T47D (cell line): ENCODE measurements at regions not wholly inside any gene's neighbourhood (a gene's known extent, or its start where the extent isn't known, plus 50 kb on each side); places are given as distances from the start of the nearest gene placed in this dataset.

Experiments used
- DNase-seq, 2 experiments: peaks; one replicate each; pipeline versions ENCODE4 v3.0.0 to v3.0.0-alpha.2; 2011 to 2012; ENCODE audit warnings: low read depth in 1 of 2, low spot score in 1 of 2
- JUND ChIP-seq: IDR thresholded peaks from 2 replicates; pipeline ENCODE4 v1.6.1; 2012; ENCODE audit warnings: low read depth
- in situ Hi-C: cut with HindIII; loops from 2 replicates; pipeline ENCODE4 v1.10.0; 2016; ENCODE audit warnings: low sequenced_read_pairs, low pct_unique_long_range_greater_than_20kb

DNA sequence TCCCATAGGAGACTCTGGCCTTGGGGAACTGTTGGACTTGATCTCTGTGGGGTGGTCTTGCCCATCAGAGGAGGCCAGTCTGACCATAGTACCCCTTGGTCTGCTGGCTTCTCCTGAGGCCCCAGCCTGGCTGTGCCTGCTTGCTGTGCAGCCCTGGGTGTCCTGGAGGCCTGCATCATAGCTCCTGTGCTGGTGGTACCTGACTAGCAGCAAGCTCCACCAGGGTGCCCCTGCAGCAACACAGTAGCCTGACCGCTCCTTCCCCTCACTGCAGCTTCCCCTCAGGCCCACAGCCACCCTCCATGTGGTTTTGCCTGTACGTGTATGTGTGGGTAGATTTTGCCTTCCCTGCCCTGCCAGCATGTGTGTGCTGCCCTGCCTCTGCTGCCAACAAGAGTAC is 85.6 kb upstream of the TTC14 start:
- no peak for DNase-seq
- in situ Hi-C loops, result no loop called here
- TF ChIP-seq JUND, result no peak

DNA sequence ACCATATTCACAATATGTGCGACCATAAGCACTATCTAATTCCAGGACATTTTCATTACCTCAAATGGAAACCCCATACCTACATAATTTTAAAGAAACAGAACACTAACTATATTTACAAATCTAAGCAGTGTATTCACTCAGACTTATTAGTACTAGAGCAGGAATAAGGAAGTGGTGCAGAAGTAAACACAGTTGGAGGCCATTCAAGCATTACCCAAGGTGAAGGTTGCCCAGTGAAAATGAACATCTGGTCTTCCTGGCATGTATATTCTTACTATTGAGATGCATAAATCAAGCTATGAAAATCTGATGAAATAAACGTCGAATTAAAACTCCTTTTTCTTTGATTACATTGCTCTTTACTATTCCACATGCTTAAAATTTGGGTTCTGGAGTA is 78.9 kb upstream of the TTC14 start:
- no peak for DNase-seq
- in situ Hi-C loops, result no loop called here
- no peak for TF ChIP-seq JUND

DNA sequence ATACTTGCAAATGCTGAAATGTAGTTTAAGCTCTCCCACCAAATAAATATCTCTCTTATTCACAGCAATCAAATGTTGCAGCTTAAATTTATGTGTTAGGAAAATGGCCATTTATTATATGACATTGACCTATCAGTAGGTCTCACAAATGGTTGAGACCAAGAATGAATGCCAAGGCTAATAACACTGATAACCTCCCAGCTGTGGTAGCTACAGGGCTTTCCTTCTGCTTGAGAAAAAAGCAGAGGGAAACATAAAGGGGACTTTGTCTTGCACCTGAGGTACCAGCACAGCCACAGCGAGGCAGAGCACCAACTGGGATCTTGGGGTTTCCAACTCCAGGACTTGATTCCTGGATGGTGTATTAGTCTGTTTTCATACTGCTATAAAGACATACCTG is 73.1 kb upstream of the TTC14 start:
- no peak for DNase-seq
- in situ Hi-C loops, result no loop called here
- no peak for TF ChIP-seq JUND

DNA sequence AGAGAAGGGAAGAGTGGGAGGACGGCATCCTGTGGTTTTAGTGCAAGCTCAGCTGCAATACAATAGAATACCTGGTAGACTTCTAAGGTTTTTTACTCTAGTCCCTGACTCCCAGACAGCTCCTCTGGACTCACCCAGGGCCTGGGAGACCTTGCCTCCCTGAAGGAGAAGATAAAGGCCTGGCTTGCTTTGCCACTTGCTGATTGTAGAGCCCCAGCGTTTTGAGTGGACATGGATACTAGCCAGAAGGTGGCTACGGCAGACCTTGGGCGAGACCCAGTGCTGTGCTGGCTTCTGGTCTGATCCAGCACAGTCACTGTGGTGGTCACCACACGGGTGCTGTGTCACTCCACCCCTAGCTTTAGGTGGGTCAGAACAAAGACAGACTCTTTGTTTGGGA is 72.2 kb upstream of the TTC14 start:
- TF ChIP-seq JUND, result no peak
- in situ Hi-C loops, result no loop called here
- DNase-seq, result no peak

DNA sequence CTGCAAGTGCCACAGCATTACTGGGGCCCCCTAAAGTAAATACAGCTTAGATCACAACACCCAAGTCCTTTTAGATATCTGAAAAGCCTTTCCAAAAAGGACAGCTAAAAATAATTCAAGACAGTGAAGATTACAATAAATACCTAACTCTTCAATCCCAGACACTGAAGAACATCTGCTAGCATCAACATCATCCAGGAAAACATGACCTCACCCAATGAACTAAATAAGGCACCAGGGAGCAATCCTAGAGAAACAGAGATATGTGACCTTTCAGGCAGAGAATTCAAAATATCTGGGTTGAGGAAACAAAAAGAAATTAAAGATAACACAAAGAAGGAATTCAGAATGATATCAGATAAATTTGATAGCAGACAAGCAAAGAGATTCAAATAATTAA is 71.7 kb upstream of the TTC14 start:
- DNase-seq, result no peak
- TF ChIP-seq JUND, result no peak
- in situ Hi-C loops, result no loop called here

DNA sequence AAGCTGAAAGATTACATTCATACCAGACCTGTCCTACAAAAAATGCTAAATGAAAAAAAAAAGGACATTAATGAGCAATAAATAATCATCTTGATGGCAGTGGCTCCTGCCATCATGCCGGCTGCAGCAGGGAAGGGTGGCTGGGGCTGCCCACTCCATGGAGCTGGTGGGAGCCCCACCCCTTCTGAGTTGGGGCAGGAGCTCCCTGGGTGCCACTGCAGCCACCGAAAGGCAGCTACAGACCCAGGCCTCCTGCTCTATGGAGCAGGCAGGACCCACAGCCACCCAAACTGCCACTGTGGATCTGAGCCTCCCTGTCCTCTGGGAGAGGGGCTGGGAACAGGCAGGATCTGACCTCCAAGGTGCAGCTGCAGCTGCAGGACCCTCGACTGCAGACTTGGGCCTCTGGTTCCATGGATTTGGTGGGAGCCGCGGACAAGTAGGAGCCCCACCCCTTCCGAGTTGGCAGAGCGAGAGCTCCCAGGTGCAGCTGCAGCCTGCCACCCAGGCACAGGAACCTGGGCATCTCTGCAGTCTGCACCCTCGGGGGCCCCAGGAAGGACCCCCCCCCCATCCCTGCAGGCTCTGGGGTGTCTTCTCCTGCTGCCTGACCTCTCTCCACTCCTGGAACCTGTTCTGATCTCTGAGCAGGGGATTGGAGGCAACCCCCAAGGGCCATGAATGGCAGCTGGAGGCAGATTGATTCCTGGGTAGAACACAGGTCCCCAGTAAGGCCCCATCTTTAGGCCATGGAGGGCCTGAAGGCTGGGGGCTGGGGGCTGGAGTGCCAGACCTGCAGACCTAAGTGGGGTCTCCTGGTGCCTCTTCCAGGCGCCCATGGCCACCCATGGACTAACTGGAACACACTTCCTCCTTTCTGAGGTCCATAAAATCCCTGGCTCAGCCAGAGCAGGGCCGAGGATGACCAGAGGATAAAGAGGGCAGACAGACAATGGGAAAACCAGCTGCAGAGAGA is 70.4 kb upstream of the TTC14 start:
- in situ Hi-C loops, result no loop called here

DNA sequence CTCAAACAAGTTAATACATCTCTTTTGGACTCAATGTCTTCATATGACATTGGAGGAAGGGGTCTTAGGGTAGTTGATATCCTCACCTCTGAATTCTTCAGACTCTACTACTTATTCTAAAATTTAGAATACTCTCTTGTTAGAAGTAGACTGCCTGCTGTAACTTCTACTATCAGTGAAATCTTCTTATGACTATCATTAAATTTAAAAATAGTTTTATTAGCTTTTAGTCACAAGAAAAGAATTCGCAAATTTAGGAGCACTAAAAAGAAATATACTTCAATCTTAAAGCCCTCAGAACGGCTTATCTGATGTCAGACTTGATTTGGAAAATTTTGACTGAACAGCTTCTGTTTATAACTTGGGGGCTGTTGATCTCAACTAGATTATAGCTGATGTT is 67.1 kb upstream of the TTC14 start:
- no peak for DNase-seq
- in situ Hi-C loops, result no loop called here
- TF ChIP-seq JUND, result no peak

More for the DNA sequence above, 70.4 kb upstream of the TTC14 start:
- TF ChIP-seq JUND, result no peak
- no peak for DNase-seq

DNA sequence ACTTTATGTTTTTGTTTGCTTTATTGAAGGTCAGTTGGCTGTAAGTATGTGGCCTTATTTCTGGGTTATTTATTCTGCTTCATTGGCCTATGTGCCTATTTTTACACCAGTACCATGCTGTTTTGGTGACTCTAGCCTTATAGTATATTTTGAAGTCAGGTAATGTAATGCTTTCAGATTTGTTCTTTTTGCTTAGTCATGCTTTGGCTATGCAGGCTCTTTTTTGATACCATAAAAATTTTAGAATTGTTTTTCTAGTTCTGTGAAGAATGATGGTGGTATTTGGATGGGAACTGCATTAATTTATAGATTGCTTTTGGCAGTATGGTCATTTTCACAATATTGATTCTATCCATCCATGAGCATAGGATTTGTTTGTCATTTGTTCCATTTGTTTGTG is 63.5 kb upstream of the TTC14 start:
- TF ChIP-seq JUND, result no peak
- no peak for DNase-seq
- in situ Hi-C loops, result no loop called here

DNA sequence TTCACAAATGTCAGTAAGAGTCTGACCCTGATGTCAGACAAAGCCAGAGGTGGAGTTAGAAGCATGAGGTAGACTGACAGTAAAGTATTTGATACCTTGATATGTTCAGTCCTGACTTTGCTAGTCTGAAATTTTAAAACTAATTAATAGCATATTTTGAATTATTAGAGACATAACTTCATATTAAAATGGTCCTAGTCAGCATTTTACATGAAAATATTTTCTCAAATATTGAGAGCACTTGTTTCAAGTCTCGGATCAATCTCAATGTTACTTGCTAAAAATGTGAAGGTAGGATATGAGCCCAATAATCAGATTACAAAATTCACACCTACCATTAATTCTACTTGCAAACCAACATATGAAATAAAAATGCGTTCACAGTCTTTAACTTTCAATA is 58.1 kb upstream of the TTC14 start:
- no peak for DNase-seq
- in situ Hi-C loops, result no loop called here
- no peak for TF ChIP-seq JUND

DNA sequence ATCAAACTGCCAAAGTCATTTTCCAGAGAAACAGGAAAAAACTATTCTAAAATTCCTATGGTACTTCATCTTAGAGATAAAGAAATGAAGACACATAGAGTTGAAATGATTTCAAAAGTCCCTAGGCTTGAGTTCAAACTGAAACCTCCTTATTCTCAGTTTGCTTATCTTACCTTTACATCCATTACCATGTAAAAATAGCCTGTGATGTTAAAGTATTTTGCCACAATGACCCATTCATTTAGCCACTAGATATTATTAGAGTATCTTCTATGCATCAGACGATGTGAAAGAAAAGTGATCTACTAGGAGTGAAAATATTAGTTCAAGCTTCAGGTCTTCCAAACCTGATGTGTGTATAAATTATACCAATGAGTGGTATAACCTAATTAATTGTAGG is 55.1 kb upstream of the TTC14 start:
- in situ Hi-C loops, result no loop called here
- TF ChIP-seq JUND, result no peak
- DNase-seq, result no peak

DNA sequence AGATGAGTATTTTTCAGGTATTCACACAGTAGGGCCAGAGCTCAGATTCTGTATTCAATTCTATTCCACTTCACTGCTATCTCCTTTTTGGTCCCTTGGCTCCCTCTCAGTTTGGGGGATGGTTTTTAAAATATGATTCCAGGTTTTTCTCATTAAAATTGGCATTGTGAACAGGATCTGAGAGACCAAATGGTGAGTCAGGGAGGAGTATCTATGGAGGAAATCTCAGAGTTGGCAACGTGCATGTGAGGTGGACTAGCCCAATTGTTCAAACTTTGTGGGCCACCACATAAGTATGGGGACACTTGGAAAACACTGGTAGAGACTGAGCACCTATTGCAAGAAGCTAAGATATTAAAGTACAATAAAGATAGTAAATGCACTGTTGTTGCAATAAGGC is 53.9 kb upstream of the TTC14 start:
- no peak for DNase-seq
- no peak for TF ChIP-seq JUND
- in situ Hi-C loops, result no loop called here
